OCI-LY3 (cell line): ENCODE measurements at regions not wholly inside any gene's neighbourhood (a gene's known extent, or its start where the extent isn't known, plus 50 kb on each side); places are given as distances from the start of the nearest gene placed in this dataset.

ENCODE experiments used
- CTCF ChIP-seq: fragments of 200-600, 300-600 bp; sonication (generic); IDR thresholded peaks from 2 replicates; pipeline ENCODE4 v1.5.1; 2014; ENCODE audit warnings: antibody characterized with exemption, low read length, low read depth
- EZH2phosphoT487 ChIP-seq: fragments of 200-600 bp; shearing (Covaris generic); IDR thresholded peaks from 2 replicates; pipeline ENCODE4 v1.6.1; 2018; ENCODE audit warnings: antibody characterized with exemption, mixed run types, low read depth

- TF ChIP-seq CTCF (no peak), EZH2phosphoT487 (no peak)
These were observed 193.0 kb downstream of the JCAD start for GRCh38 chr10:29866356-29866755.
